HG03439 (cell line): ENCODE measurements at regions not wholly inside any gene's neighbourhood (a gene's known extent, or its start where the extent isn't known, plus 50 kb on each side); places are given as distances from the start of the nearest gene placed in this dataset.

Source experiments
- ATAC-seq: cut with Tn5 transposase; IDR thresholded peaks from one replicate; pipeline ENCODE4 v1.9.1; 2021; ENCODE audit warnings: mild to moderate bottlenecking, moderate library complexity; ENCODE audit not compliant: unreplicated experiment

GRCh38 chr12:125412506-125412905, 347.3 kb downstream of the AACS start:
- no peak for ATAC-seq

GRCh38 chr12:125417446-125417845, 352.2 kb downstream of the AACS start:
- ATAC-seq, result no peak

GRCh38 chr12:125418902-125419564, 353.8 kb downstream of the AACS start:
- peak; percentile 74 for ATAC-seq

GRCh38 chr12:125424909-125425308, 359.7 kb downstream of the AACS start:
- ATAC-seq, result no peak

DNA sequence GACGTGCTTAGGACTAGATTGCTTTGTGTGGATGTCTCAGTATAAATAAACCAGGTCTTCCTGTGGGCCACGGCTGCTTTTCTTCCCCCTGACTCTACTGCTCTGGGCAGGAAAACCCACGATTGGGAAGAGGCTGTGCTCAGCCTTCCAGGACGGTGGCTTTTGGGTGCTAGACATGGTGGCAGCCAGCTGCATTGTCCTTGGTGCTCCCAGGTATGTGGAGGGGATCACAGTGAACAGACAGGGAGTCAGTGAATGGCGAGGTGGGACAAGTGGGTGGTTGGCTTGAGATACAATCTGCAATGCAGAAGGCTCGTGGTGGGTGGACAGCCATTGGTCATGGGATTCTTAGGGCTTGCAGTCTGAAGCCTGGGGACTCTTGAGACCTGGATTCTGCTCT, 366.3 kb downstream of the AACS start:
- ATAC-seq, result no peak

GRCh38 chr12:125434131-125434530, 368.9 kb downstream of the AACS start:
- no peak for ATAC-seq

GRCh38 chr12:125434936-125435443, 369.8 kb downstream of the AACS start:
- peak; percentile 79 for ATAC-seq

- ATAC-seq, result no peak
These were observed 370.6 kb downstream of the AACS start for GRCh38 chr12:125435871-125436270.

GRCh38 chr12:125436686-125437085, 371.5 kb downstream of the AACS start:
- no peak for ATAC-seq

GRCh38 chr12:125440399-125440798, 375.2 kb downstream of the AACS start:
- no peak for ATAC-seq

DNA sequence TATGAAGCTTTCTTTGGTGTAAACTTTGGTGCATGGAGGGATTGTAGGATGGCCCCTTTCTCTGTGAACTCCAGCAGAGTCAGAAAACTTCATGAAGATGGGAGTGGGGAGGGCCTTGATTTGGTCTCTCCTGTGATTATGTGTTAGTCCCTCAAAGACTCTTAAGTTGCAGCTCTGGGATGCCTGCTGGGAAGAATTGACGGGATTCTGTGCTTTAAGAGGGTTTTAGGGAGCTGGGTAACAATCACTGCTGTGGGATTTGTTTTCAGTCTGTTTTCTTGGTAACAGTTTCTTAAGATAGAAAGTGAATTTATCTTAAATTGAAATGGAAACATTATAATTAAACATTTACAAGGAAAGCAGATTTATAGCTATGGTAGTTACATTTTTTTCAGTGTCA, 378.1 kb downstream of the AACS start:
- no peak for ATAC-seq

- no peak for ATAC-seq
These were observed 386.2 kb downstream of the AACS start for GRCh38 chr12:125451408-125451807.

GRCh38 chr12:125453751-125454150, 388.5 kb downstream of the AACS start:
- ATAC-seq, result no peak

GRCh38 chr12:125454291-125454690, 389.1 kb downstream of the AACS start:
- ATAC-seq, result no peak

GRCh38 chr12:125454786-125455480, 389.7 kb downstream of the AACS start:
- ATAC-seq, result no peak

DNA sequence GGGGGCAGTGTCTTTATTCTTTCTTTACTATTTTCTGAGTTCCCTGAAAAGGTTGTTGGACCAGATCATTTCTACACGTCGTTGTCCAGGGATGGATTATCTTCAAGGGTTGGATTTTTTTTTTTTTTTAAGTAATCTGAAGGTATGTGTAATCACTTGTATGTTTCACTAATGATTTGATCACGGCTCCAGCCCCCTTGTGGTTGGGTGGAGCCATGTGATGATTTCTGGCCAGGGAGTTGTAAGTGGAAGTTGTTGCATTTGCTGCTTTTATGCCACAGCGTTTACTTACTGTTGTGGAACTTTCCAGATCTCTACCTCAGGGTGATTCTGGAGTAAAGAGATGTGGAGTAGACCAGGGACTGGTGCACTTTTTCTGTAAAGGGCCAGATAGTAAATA, 390.3 kb downstream of the AACS start:
- no peak for ATAC-seq

DNA sequence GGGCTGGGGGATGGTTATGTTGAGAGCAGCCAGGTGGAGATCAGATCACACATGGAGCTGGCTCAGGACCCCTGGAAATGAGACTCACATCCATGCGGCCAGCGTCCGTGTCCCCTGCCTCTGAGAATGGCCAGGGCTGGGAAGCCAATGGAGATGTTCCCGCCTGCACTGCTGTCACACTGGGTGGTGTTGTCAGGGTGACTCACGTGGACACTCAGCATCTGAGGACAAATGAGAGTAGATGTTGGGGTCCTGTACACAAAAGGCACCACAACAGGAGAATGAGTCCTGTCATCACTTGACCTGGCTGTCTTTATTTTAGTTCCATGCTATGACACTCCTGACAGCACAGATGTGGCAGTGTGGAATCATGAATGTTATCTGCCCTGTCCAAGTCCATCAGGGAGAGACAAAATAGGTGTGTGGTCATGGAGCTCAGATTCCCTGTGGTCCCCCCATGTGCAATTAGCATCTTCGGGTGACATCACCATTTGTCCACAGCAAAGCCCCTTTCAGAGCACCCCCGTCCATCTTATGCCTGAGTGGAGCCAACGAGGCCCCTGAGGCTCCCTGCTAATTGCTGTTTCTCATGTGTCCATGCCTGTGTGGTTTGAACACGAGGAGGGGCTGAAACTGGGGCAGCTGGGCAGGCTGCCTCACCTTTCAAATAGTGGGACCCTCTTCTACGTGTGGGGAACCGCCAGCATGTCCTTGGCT, 393.5 kb downstream of the AACS start:
- ATAC-seq, result no peak

DNA sequence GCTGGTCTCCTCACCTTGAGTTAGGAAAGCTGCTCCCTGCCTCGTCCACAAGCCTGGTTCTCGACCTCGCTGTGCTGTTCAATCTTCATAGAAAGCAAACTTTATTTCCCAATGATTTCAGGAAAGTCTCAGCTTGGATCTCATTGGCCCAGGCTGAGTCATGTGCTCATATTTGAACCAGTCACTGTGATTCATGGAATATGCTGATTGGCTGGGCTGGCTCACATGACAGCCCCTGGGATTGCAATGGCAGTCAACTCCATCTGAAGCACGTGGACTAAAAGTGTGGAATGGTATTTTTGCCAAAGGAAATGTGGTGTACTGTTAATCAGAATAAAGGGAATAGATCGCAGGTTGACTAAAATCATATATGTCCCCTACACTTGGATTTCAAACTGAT, 396.6 kb downstream of the AACS start:
- no peak for ATAC-seq

- ATAC-seq, result no peak
These were observed 398.2 kb downstream of the AACS start for GRCh38 chr12:125463386-125463785.

DNA sequence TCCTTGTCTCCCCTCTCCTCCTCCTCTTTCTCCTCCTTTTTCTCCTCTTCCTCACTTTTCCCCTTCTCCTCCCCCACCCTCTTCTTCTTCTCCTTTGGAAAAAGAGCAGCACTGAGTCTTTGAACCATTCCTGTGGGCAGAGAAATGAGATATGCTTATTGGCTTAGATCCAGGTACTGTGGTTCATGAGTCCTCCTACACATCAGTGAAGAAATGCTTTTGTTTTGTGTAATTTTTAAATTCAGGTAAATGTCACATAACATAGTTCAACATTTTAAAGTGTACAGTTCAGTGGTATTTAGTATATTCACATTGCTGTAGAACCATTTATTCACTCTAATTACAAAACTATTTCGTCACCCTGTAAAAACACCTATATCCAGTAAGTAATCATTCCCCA, 402.1 kb downstream of the AACS start:
- no peak for ATAC-seq

DNA sequence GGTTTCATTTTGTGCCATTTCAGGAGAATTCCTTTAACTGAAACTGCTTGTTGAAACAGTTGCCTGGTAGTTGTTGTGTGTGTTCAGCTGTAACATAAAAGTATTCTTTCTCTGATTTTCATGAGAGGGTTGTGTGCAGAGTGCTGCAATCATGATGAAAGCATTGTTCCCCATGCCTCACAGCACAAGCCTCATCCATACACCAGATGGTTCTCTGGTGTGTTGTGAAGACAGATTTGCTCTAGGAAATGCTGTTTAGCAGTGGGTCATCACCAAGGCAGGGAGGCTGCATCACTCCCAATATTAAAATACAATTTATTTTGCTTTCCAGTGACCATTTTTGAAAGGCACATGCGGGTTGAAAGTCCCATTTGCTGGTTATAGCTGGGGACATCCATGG, 404.4 kb downstream of the AACS start:
- ATAC-seq, result no peak
